ENCODE measurements at regions not wholly inside any gene's neighbourhood (a gene's known extent, or its start where the extent isn't known, plus 50 kb on each side); places are given as distances from the start of the nearest gene placed in this dataset.

DNA sequence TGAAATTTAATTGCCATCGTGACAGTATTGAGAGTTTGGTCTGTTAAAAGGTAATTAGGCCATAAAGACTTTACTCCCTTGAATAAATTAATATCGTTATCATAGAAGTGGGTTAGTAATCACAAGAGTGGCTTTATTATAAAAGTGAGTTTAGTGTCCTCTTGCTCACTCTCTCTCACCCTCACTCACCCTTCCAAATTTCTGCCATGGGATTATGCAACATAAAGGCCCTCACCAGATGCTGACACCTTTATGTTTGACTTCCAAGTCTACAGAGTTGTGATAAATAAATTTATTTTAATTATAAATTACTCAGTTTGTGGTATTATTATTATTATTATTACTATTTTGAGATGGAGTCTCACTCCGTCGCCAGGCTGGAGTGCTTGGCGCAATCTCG, 1070.8 kb downstream of the PCDH18 start:
- TF ChIP-seq, protein P1, sequence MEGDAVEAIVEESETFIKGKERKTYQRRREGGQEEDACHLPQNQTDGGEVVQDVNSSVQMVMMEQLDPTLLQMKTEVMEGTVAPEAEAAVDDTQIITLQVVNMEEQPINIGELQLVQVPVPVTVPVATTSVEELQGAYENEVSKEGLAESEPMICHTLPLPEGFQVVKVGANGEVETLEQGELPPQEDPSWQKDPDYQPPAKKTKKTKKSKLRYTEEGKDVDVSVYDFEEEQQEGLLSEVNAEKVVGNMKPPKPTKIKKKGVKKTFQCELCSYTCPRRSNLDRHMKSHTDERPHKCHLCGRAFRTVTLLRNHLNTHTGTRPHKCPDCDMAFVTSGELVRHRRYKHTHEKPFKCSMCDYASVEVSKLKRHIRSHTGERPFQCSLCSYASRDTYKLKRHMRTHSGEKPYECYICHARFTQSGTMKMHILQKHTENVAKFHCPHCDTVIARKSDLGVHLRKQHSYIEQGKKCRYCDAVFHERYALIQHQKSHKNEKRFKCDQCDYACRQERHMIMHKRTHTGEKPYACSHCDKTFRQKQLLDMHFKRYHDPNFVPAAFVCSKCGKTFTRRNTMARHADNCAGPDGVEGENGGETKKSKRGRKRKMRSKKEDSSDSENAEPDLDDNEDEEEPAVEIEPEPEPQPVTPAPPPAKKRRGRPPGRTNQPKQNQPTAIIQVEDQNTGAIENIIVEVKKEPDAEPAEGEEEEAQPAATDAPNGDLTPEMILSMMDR (IDR thresholded peaks at IDR 0.05; ENCODE audit: control insufficient read depth, extremely low read depth, insufficient read depth): no peak
- H3K4me3 ChIP-seq (ENCODE audit: low read depth, low read length): no peak overlapping the region
- no peak for DNase-seq (ENCODE audit: low read depth)

DNA sequence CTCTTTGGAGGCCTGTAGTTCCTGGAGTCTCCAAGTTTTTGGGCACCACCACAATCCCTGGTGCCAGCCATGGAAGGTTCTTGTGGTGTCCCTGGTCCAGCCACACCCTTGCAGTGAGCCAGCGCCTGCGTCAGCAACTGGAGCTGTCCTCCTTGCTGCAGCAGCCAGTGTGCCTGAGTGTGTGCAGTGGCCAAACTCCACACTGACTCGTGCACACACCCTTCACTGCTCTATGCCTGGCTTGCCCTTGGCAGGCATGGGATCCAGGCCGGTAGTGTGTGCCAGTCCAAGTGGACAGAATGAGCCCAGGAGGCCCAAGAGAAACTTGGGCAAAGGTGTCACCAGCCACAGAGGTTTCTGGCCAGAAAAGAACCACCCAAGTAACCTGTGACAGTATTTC, 1074.0 kb downstream of the PCDH18 start:
- TF ChIP-seq, protein P1 (IDR thresholded peaks at IDR 0.05; ENCODE audit: control insufficient read depth, extremely low read depth, insufficient read depth): no peak
- no peak overlapping the region for H3K4me3 ChIP-seq (ENCODE audit: low read depth, low read length)
- no peak for DNase-seq (ENCODE audit: low read depth)

DNA sequence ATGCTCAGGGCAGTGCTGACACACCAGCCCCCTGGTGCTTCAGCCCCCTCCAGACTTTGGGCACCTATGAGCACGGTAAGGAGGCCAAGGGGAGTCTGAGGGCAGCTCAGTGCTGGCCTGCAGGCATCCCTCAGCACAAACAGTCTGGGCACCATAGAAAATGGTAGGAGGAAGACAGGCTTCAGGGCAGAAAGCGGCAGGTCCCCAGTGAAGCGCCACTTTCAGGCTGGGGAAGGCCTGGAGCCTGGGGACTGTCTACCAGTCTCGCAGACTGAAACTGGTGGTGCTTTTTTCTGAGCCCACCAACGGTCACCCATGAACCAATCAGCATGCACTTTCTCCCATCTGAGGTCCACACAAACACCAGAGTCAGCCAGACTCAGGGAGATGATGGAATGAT, 1074.7 kb downstream of the PCDH18 start:
- no peak overlapping the region for H3K4me3 ChIP-seq (ENCODE audit: low read depth, low read length)
- DNase-seq (ENCODE audit: low read depth): no peak
- TF ChIP-seq, protein P1 (IDR thresholded peaks at IDR 0.05; ENCODE audit: control insufficient read depth, extremely low read depth, insufficient read depth): no peak

DNA sequence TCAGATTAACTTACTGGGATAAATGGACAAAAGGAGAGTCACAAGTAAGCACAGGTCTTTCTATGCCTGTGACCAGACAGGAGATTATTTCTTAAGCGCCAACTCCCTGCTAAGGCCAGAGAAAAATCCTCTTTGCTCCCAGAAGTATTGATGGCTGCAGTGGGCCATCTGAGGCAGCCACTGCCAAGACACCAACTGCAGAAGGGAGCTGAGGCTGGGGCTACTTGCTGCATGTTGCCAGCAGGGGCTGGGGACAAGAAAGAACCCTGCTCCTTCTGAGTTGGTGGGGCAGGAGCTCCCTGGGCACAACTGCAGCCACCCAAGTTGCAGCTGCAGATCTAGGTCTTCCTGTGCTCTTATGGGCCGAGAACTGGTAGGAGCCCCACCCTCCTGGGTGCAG, 1075.3 kb downstream of the PCDH18 start:
- TF ChIP-seq, protein P1 (IDR thresholded peaks at IDR 0.05; ENCODE audit: control insufficient read depth, extremely low read depth, insufficient read depth): no peak
- DNase-seq (ENCODE audit: low read depth): no peak
- H3K4me3 ChIP-seq (ENCODE audit: low read depth, low read length): no peak overlapping the region

DNA sequence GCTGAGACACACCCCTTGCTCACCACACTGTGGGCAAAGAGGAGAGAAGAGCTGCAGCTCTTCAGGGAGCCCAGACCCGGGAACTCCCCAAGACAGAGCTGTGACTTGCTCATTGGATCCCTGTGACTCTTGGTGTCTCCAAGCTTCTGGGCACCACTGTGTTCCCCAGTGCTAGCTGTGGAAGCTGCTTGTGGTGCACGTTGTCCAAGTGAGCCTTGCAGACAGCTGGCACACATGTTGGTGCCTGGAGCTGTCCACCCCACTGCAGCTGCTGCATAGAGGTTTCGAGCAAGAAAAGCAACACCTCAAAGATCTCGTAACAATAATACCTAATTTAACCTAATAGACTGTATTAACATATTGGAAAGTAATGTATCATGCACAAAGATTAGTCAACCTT, 1089.3 kb downstream of the PCDH18 start:
- TF ChIP-seq, protein P1 (IDR thresholded peaks at IDR 0.05; ENCODE audit: control insufficient read depth, extremely low read depth, insufficient read depth): no peak
- no peak for DNase-seq (ENCODE audit: low read depth)
- H3K4me3 ChIP-seq (ENCODE audit: low read depth, low read length): no peak overlapping the region

DNA sequence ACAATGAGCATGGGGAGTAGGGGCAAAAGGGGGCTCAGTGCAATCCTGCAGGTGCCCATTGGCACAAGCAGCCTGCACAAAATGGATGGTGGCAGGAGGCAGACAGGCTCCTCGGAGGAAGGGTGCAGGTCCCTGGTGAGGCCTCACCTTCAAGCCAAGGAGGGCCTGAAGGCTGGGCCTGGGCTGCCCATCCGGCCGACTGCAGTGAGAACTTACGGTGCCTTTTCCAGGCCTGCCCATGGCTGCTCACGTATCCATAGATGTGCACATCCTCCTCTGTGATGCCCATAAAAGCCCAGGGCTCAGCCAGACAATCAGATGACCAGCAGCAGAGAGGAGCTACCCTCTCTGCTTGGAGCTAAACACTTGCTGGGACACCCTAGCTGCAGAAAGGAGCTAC, 1089.8 kb downstream of the PCDH18 start:
- TF ChIP-seq, protein P1 (IDR thresholded peaks at IDR 0.05; ENCODE audit: control insufficient read depth, extremely low read depth, insufficient read depth): no peak
- H3K4me3 ChIP-seq (ENCODE audit: low read depth, low read length): no peak overlapping the region
- no peak for DNase-seq (ENCODE audit: low read depth)

DNA sequence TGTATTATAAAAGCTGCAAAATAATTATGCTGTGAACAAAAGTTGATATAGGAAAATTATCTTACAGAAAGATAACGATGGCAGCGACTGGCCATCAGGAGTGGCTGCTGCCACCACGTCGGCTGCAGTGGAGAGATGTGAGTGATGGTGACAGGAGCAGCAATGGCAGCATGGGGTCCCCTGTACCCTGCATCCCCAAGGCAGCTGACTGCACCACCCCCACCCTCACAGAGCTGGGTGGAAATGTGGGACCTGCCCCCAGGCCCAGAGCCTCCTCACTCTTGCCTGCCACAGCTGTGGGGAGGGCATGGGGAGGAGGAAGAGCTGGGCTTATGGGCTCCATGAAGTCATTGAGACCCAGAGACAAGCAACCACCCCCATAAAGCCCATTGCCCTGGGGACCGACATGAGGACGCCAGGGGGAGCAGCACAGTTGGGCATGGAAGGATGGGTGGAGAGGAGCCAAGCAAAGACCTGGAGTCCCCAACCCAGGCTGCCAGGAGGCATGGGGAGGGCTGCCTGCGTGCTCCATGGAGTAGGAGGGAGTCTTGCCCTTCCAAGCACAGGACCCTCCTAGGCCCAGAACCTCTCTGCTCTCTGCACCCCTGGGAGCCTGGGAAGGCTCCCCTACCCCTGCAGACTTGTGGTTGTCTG, 1090.5 kb downstream of the PCDH18 start:
- H3K4me3 ChIP-seq (ENCODE audit: low read depth, low read length): no peak overlapping the region
- DNase-seq (ENCODE audit: low read depth): no peak
- TF ChIP-seq, protein P1 (IDR thresholded peaks at IDR 0.05; ENCODE audit: control insufficient read depth, extremely low read depth, insufficient read depth): no peak

Data from LNCaP clone FGC (cell line).